Adrenal gland (tissue), 5 donors: ENCODE measurements at regions not wholly inside any gene's neighbourhood (a gene's known extent, or its start where the extent isn't known, plus 50 kb on each side); places are given as distances from the start of the nearest gene placed in this dataset.

ENCODE experiments used
- POLR2A ChIP-seq, 2 donors: fragments of 450-650 bp; IDR thresholded peaks; one replicate each; pipeline ENCODE4 v1.6.1; 2017; ENCODE audit warnings: antibody characterized with exemption in 2 of 2, mild to moderate bottlenecking in 2 of 2, moderate library complexity in 1 of 2
- TF ChIP-seq, protein P1 (sequence below), 6 experiments: fragments of 450-650 bp in 4 of 6; fragments of 200-600 bp in 2 of 6; sonication (generic) in 1 of 6; IDR thresholded peaks; 1 replicate in 5 of 6; 2 replicates in 1 of 6; pipeline versions ENCODE4 v1.5.1 to v1.8.0; 2016 to 2021; ENCODE audit warnings: antibody characterized with exemption in 6 of 6, mild to moderate bottlenecking in 2 of 6, moderate library complexity in 1 of 6
- donor health status: DM: no; HTN: no; CAD: no.

DNA sequence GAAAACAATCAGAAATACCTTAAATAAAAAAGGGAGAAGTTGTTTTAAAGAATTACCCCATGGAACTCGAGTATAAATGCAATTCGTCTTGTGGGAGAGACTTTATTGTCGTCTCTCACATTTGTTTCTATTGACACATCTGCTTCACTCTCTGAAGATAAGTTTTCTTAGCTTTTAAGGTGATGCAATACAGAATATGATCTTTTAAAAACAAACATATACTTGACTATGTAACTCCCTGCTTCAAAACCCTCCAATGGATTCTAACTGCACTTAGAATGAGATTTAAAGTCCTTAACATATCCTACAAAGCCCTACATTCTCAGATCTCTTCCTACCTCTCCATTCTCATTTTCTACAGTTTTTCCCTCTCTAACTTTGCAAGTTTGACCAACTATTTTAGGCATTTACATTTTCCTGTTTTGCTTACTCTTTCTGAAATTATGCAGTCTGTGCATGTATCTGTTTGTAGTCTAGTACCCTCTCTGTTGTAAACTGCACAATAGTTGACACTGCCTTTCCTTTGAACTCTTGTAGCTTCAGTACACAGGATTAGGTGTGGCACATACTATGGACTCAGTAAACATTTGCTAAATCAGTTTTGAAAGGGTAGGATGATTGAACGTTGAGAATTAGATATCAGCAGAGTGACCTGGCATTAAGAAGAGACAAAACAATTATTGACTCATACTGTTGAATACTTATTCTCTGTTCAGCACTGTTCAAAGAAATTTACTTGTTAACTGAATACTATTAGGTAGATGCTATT lies 59.8 kb downstream of the AGTR2 start:
- TF ChIP-seq, protein P1, sequence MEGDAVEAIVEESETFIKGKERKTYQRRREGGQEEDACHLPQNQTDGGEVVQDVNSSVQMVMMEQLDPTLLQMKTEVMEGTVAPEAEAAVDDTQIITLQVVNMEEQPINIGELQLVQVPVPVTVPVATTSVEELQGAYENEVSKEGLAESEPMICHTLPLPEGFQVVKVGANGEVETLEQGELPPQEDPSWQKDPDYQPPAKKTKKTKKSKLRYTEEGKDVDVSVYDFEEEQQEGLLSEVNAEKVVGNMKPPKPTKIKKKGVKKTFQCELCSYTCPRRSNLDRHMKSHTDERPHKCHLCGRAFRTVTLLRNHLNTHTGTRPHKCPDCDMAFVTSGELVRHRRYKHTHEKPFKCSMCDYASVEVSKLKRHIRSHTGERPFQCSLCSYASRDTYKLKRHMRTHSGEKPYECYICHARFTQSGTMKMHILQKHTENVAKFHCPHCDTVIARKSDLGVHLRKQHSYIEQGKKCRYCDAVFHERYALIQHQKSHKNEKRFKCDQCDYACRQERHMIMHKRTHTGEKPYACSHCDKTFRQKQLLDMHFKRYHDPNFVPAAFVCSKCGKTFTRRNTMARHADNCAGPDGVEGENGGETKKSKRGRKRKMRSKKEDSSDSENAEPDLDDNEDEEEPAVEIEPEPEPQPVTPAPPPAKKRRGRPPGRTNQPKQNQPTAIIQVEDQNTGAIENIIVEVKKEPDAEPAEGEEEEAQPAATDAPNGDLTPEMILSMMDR (IDR thresholded peaks at IDR 0.05) = no peak
- no peak for TF ChIP-seq POLR2A (IDR thresholded peaks at IDR 0.05)
